ENCODE measurements at regions not wholly inside any gene's neighbourhood (a gene's known extent, or its start where the extent isn't known, plus 50 kb on each side); places are given as distances from the start of the nearest gene placed in this dataset.

- Histone ChIP-seq H3K36me3 (no peaks in the 10 kb centered on the region), H3K4me1 (no peaks in the 10 kb centered on the region), H3K27ac (no peak overlapping the region), H3K4me3 (no peak overlapping the region), H3K9me3 (no peaks in the 10 kb centered on the region), H3K27me3 (no peaks in the 10 kb centered on the region)
- no peak for DNase-seq
- intact Hi-C loops (cut with DNase I; ENCODE audit: low total_unique reads), result no loop called here
- no peak for TF ChIP-seq CTCF (IDR thresholded peaks at IDR 0.05)
Observed at GRCh38 chr20:6613280-6613861, 154.1 kb upstream of the BMP2 start.

GRCh38 chr20:6612606-6612923 is 154.9 kb upstream of the BMP2 start:
- no peak for TF ChIP-seq CTCF (IDR thresholded peaks at IDR 0.05)
- intact Hi-C loops (cut with DNase I; ENCODE audit: low total_unique reads), result no loop called here
- H3K4me1 ChIP-seq, result no peaks in the 10 kb centered on the region
- DNase-seq, result no peak
- no peaks in the 10 kb centered on the region for H3K9me3 ChIP-seq
- H3K27me3 ChIP-seq, result no peaks in the 10 kb centered on the region
- H3K4me3 ChIP-seq, result no peak overlapping the region
- no peak overlapping the region for H3K27ac ChIP-seq
- no peaks in the 10 kb centered on the region for H3K36me3 ChIP-seq

- no peak for TF ChIP-seq CTCF (IDR thresholded peaks at IDR 0.05)
- Histone ChIP-seq H3K4me1 (no peaks in the 10 kb centered on the region), H3K9me3 (no peaks in the 10 kb centered on the region), H3K27ac (no peak overlapping the region), H3K4me3 (no peak overlapping the region), H3K36me3 (no peaks in the 10 kb centered on the region), H3K27me3 (no peaks in the 10 kb centered on the region)
- intact Hi-C loops (cut with DNase I; ENCODE audit: low total_unique reads), result no loop called here
- no peak for DNase-seq
Observed at GRCh38 chr20:6611911-6612605, 155.4 kb upstream of the BMP2 start.

- no peak overlapping the region for H3K4me3 ChIP-seq
- no peaks in the 10 kb centered on the region for H3K36me3 ChIP-seq
- no peaks in the 10 kb centered on the region for H3K4me1 ChIP-seq
- H3K9me3 ChIP-seq, result no peaks in the 10 kb centered on the region
- TF ChIP-seq CTCF (IDR thresholded peaks at IDR 0.05), result no peak
- peaks cover 0 to 6% of the 10 kb centered on the region in 2 donors for H3K27me3 ChIP-seq
- no peak for DNase-seq
- no peak overlapping the region for H3K27ac ChIP-seq
- intact Hi-C loops (cut with DNase I; ENCODE audit: low total_unique reads), result no loop called here
Observed at GRCh38 chr20:6606651-6607050, 160.8 kb upstream of the BMP2 start.

DNA sequence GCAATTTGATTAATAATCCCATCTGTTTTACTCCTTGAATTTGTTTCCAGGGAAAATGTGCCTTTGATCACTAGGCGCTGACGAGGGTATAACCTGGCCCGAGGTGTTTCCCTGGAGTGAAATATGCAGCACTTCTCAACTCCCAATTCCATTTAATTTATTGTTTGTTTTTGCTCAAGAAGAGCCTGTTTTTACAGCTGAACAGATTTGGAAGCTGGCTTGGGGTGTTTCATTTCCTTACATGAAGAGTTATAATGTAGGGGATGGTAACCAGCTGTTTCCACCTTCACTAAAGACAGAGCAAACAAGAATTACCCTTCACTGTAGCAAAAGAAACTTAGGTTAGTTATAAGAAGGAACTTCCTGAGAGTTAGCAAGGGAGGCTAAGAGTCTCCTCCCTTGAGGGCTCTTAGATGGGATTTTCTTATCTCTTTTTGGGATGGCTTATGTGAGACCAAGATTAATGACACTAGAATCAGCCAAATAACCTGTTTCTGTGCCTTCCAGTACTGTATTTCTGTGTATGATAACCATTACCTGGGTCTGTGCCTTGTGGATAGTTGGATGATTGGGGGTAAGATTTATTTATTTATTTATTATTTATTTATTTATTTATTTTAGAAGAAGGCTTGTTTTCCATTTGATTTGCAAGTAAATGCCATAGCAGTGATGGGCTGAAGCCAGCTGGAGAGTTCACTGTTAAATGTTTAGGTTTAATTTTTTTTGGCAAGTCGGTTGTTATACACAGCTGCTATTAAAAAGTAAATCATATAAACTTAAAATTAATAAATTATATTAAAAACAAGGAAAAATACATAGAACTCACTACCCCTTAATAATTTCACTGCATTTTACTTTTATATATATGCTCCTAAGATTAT is 162.2 kb upstream of the BMP2 start:
- Histone ChIP-seq H3K4me3 (no peak overlapping the region), H3K9me3 (no peaks in the 10 kb centered on the region), H3K36me3 (no peaks in the 10 kb centered on the region), H3K4me1 (no peaks in the 10 kb centered on the region), H3K27me3 (peaks cover 0 to 6% of the 10 kb centered on the region in 2 donors), H3K27ac (no peak overlapping the region)
- DNase-seq, result no peak
- intact Hi-C loops (cut with DNase I; ENCODE audit: low total_unique reads), result no loop called here
- TF ChIP-seq CTCF (IDR thresholded peaks at IDR 0.05), result no peak
